Kidney capillary endothelial cell (primary cell): ENCODE measurements at regions not wholly inside any gene's neighbourhood (a gene's known extent, or its start where the extent isn't known, plus 50 kb on each side); places are given as distances from the start of the nearest gene placed in this dataset.
"Not testable (repeated sequence)": the region's sequence is repeated elsewhere in the genome, so short reads cannot be mapped to it uniquely, and the experiment has no call there.

ENCODE experiments used
- DNase-seq: peaks from one replicate; pipeline ENCODE4 v3.0.0-alpha.2; 2018; ENCODE audit warnings: low spot score

DNA sequence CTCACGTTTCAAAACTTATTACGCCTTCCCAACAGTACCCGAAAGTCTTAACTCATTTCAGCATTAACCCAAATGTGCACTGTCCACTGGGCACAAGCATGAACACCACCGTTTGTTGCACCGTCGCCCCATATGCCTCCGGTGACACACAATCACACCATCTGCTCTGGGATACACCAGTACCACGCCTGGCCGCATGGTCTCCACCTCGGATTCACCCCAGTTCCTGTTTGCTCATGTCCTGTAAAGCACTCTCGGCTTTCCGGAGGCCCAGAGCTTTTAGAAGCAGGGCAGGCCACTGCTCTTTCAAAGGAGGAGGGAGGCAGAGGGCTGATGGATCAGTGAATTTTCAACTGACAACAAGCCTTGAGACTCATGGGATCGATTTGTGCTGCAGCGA is 1570.0 kb upstream of the DEFB115 start:
- DNase-seq = no peak

DNA sequence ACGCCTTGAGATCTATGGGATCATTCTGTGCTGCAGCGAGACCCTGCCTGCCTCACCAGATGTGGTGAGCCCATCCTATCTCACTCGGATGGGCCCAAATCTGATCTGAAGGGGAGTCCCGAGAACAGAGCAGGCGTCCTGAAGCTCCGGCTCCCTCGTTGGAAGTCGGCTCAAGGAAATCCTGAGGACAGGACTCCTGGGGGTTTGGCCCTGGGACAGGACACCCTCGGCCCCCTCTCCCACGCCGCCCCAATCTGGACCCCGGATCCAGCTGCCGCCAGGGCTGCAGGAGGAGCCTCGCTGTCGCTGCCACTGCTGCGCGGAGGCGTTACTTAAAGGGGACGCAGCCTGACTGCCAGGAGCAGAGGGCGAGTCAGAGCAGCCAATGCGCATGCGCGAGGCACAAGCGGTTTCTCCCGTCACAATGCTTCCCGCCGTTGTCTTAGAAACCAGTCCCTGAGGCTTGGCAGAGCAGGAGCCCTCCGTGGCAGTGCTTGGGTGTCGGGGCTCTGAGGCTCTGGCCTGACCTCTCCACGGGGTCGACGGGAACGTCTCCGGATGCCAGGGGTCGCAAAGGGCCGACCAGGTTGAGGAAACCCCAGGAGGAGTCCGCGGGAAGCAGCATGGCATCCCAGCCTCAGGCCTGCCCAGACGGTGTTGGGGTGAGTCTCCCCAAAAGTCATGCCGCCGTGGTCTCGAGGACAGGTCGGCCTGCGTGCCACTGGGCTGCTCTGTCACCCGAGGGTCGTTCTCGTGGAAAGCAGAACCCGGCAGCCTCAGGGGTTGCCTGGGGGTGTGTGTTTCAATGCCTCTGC is 1567.8 kb upstream of the DEFB115 start:
- no peak for DNase-seq

DNA sequence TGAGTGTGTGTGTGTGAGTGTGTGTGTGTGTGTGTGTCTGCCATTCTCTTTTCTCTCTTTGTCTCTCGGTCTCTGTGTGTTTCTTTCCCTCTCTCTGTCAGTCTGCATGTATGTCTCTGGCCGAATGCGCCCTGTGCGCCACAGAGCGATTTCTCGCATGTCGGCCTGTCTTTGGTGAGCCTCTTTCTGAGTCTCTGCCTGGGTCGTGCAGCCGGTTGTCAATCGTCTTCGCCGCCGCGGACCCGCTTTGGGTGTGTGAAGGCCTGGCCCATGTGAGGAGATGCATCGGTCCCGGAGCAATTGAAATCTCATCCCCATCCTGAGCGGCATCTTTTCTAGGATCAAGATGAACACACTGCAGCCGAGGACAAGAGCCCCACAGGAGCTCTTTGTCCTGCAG is 1567.2 kb upstream of the DEFB115 start:
- no peak for DNase-seq

DNA sequence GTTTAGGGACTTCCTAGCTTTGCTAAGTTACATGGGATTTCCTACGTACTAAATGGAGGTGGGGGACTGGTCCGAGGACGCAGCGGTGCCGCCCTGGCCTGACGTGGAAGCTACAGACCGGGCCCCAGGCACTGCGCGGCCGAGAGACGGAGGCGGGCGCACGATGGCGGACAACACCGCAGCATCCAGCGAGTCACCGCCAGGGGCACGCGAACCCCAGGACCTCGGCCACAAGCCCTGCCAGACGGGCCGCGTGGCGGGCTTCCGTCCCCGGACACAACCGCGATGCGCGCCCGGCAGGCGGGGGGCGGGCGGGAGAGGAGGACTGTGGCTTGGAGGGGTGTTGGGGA is 1516.9 kb upstream of the DEFB115 start:
- no peak for DNase-seq

DNA sequence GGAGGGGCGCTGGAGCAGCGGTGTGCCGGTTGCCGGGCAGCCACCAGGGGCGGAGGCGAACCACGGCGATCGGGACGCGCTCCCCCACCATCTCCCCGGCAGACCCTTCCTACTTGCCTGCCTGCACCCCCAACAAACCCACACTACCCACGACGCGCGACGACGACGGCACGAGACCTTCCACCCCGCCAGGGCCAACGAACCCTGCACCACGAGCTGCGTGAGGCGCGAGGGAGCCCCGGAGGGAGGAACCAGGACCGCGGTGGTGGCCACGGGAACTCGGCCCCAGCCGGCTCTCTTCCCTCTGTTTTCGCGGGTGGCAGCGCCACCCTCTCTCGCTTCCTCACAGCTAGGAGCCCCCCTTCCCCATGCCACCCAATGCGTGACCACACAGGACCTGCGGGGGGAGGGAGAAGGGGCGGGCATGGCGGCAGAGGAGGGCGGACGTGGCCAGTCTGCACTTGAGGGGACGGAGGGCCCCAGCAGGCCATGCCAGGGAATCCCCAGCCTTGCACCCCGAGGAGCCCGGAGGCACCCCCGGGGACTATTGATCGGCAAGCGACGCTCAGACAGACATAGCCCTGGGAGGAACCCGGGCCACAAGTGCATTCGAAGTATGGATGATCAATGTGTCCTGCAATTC is 1516.4 kb upstream of the DEFB115 start:
- DNase-seq = no peak

DNA sequence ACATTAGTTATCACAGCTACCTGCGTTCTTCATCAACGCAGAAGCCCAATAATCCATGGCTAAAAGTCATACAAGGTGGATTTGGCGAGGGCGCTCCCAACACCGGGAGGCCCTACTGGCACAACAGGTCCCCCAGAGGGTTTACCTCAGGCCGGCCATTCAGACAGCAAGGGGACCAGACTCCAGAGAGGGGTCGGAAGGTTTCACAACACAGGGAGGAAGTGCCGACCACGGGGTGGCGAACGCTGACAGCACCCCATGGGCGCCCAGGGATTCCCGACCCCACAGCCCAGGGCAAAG is 1515.9 kb upstream of the DEFB115 start:
- no peak for DNase-seq

DNA sequence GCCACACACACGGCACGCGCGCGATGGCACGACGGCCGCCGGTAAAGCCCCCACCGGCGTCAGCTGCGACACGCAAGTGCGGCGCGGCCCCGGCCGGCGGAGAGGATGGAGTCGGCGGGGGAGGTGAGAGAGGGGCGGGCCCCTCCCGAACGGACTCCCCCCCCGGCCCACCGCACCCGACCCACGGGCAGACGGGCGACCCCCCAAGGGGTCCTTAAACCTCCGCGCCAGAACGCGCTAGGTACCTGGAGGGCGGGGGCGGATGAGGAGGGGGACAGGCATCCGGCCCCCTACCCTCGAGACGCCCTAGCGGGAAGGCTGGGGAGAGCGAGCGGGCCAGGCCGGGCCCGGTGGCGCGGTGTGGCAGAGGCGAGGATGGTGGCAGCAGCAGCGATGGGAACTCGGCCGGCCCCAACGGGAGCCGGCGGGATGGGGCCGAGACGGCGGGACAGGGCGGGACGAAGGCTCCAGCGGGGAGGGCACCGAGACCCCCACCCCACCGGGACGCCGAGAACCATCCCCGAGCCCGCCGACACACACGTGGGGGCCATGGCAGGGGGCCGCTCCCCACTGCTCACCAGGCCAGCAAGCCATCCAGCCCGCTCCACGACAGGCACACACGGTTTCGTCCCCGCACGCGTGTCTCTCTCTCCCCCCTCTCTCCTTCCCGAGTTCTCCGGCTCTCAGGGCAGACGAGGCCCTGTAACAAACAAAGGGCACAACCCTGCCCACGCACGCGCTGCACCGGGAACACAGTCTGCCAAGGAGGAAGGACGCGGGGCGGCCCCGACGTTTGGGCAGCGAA is 1515.4 kb upstream of the DEFB115 start:
- no peak for DNase-seq

DNA sequence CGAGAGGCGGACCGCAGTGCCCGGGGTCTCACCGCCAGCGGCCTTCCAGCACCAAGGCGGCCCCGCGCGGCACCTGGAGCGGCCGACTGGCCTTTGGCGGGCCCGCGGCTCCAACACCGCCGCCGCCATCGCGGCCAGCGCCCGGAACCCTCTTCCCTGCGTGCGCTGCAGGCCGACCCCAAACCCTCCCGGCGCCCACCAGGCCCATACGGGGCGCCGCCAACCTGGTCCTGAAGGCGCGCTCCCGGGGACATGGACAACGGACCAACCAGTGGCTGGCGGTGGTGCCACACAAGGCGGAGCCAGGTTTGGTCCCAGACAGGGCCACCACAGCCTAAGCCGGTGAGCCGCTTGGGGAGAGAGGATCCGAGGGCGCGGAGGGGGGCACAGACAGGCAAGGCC is 1514.8 kb upstream of the DEFB115 start:
- DNase-seq = no peak

DNA sequence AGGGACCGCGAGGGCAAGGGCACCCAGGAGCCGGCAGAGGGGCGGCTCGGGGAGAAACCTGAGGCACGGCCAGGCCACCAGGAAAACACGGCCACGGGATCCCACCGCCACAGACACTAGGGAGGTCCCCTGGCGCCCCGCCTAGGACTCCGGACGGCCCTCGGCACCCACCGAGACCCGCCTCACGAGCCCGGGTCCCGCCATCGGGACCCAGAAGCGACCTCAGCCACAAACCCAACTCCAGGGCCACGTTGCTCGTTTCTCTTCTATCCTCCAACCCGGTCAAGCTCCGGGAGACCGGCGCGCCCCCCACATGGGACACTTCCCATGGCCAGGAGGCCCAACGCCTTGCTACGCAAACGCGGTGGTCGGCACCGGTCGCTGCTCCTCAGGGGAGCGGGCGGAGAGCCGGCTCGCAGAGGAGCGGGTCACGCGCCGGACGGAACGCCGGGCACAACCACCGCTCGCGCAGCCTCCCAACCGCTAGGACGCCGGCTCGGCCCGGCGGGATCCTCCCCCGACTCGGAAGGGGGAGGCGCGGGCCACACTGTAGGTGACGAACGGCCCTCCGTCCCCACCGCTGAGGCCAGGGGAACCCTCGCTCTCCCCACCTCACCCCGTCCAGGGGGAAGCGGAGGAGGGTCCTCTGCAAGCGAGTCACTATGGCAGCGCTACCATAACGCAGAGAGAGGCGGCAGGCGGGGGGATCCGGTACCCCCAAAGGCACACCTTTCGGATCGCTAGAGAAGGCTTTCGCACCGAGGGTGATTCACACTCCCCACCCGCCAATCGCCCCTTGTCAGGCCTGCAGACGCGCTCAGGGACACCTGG is 1514.1 kb upstream of the DEFB115 start:
- DNase-seq = no peak

DNA sequence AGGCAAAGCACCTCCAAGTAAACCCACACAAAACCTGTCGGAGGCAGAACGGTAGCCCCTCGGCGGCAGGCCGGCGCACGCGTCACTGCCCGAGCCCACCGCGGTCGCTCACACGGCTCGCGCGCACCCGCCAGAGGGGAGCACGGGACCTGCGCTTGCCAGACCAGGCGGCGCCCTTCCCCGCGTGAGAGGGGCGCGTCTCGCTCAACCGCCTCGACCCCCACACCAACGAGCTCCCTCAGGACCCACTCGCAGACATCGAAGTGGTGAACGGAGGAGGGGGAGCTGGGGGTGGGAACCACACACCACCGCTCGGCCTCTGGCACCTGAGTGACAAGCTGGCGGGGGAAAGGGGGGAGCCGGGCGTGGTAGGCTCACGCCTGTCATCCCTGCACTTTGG is 1513.4 kb upstream of the DEFB115 start:
- no peak for DNase-seq

DNA sequence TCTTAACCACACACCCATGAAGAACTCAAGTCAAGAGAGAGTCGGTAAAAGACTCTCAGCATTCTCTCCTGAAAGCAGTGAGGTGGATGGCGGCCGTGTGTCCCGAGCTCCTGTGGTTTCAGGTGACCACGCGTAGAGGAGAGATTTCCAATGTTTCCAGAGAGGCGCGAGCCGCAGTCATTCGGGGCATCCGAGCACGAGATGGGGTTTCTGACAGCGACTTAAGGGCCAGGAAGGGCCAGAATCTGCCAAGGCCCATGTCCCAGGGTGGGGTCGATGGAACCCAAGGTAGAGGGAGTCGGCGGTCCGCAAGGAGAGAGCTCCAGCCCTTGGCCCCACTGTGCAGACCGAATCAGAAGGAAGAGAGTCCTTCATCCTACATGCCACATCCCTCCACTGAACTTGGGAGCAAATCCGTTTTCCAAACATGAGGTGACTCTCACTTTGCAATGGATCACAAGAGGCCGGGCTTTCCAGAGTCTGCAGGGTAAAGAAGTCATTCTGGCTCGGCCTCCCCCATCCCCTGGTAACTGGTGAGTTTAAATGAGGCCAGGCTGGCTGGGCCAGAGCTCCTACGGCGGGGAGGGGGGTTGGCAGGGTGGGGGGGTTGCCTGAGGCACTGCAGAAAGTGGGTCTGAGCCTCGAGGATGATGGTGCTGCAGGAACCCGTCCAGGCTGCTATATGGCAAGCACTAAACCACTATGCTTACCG is 1511.8 kb upstream of the DEFB115 start:
- not testable (repeated sequence) for DNase-seq

DNA sequence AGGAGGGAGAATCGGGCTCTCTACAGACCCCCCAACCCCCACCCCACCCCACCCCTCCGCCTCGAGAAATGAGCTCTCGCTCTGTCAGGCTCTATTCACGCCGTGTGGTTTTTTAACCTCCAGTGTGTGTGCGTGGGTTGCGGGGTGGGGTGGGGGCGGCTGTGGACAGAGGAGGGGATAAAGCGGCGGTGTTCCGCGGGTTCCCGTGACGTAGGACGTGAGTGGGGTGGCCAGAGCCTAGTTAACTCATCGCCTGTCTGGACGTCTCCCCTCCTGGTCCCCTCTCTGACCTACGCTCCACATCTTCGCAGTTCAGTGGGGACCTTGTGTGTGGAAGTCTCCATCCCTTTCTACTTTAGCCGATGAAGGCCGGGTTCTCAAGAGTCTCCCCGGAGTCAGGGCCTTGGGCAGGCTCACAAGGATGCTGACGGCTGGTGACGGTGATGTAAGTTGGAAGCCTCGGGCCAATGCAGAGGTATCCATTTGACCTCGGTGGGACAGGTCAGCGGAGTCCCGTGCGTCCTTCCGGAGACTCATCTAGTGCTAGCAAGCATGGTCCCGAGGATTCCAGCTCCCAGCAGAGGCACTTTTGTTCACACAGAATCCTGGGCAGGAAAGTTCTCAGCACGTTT is 1507.1 kb upstream of the DEFB115 start:
- no peak for DNase-seq

DNA sequence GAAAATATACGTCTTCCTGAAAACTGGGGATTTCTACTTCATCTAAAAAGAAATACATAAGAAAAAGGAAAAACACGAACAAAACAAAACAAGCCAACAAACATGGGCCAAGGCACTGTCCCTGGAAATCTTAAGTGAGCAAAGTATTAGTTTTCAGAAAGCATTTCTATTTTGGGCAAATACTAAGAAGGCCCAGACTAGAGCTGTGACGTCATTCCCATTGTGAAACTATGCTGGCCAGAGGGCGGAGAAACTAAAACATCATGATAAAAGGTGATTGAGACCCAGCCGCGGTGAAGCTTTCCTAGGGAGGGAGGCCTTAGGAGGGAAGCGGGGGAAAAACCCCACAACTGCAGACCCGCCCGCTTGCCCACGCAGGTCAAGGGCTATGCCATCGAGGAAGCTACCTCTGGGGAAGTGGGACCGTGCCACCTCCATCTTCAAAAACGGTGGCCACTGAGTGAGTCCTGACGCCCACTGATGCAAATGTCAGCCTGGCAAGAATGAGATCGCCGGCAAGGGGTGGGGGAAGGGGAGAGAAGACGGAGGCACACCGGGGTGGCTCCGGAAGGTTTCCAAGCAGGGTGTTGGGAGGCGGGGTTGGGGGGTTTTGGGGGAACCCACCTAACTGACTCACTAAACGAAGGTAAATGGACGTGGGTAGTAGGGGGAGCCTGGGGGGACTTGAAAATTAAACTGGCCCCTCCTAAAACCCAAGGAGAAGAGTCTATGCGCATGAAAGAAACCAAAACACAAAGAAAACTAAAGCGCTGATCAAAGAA is 1504.6 kb upstream of the DEFB115 start:
- DNase-seq = not testable (repeated sequence)

DNA sequence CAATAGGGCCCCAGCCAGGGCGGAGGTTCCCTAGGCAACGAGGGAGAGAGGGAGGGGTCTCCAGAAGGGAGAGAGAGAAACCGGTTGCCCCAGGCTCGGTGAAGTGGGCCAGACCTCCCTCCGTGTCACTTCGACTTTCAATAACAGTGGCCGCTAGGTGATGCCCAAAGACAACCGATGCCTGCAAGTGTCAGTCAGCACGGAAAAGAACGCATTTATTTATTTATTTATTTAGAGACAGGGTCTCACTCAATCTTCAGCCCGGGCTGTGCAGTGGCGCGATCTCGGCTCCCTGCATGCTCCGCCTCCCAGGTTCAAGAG is 1504.1 kb upstream of the DEFB115 start:
- DNase-seq = not testable (repeated sequence)

DNA sequence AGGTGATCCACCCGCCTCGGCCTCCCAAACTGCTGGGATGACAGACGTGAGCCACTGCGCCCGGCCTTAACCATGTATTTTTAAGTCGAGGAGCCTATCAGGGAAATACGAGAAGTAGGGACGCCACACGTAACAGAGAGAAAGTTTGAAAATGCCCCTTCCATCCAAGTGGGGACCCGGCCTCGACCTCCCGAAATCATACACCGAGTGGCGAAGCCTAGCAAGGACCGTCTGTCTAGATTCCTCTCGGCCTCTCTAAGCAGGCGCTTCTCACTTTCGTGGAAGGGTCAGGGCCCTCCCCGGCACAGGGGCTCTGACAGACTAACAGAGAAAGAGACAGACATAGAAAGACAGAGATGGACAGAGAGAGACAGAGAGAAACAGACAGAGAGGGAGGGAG is 1503.6 kb upstream of the DEFB115 start:
- not testable (repeated sequence) for DNase-seq

DNA sequence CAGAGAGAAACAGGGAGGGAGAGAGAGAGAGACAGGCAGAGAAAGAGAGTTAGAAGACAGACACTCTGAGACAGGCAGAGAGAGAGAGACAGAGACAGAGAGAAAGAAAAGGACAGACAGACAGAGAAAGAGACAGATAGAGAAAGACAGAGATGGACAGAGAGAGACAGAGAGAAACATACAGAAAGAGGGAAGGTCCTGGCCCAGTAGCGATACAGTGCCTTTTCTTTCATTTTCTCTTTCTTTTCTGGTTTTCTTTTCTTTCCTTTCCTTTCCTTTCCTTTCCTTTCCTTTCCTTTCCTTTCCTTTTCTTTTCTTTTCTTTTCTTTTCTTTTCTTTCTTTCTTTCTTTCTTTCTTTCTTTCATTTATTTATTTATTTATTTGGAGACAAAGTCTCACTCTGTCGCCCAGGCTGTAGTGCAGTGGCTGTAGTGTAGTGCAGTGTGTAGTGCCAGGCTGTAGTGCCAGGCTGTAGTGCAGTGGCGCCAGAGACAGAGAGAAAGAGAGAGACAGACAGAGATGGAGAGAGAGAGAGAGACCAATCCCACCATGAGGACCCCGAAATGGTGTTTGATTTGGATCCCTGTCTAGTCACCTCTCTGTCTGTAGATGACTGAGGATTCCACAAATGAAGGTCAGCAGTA is 1501.5 kb upstream of the DEFB115 start:
- not testable (repeated sequence) for DNase-seq

DNA sequence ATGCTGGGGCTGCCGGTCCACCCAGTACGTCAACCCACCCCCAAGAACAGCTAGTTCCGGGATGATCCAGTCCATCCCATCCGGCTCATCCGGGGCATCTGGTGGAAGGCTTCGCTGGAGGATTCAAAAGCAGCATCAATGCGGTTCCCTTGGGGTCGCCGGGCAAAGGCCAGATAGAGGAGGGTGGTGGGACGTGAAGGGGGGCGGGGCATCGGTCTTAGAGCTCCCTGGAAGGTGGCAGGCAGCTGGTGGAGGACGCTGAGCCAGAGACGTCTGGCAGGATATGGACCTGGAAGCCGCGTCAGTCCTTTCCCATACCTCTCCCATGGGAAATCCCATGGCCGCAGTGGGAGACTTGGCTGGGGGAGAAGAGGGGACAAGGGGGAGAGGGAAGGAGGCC is 1500.8 kb upstream of the DEFB115 start:
- DNase-seq = no peak

DNA sequence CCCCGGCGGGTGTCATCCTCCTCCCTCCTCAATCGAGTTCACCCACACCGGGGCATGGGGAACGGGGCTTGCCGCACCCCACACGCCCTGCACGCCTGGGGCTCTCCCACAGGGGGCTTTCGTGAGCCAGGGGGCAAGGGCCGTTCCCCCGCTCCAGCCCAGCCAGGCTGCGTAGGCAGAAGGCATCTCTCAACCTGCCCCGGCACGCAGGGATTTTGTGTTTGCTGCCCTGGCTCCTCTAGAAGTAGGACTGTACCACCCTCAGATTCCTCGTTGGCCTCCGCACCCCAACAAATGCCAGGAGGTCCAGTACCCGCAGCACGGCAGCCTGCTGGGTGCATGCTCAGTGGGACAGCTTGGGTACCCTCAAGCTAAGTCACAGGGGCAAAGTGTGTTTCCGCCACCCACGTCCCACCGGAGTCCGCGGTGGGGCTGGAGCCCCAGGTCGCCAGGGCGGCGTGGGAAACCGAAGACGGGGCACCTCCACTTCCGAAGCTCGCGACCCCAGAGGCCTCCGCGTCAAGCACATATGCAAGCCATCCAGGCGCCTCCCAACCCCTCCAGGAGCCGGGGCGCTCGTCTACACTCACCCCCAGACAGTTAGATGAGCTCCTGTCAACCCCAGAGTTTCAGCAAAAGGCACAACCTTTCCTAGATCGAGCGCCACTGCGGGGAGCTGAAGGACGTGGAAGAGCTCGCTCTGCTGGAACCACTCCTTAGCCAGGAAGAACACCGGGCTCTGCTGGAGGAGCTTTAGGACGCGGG is 1495.7 kb upstream of the DEFB115 start:
- DNase-seq = not testable (repeated sequence)

DNA sequence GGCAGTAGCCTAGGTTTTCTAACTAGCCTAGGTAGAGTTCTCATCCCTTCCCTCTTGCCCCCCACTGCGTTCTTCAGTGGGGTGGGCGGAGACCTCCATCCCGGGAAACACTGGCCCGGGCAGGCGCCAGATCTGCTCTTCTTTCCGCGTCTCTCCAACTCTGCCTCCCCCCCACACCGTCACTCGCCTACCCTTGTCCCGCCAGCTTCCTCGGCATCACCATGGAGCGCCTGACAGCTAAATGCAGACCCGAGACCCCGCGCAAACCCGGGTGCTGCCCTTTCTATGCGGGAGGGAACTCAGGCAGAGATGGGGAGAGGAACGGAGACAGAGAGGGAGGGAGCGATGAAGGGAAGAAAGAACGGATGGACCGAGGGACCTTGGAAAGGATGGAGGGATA is 1494.8 kb upstream of the DEFB115 start:
- no peak for DNase-seq
